ENCODE measurements at regions not wholly inside any gene's neighbourhood (a gene's known extent, or its start where the extent isn't known, plus 50 kb on each side); places are given as distances from the start of the nearest gene placed in this dataset.

DNA sequence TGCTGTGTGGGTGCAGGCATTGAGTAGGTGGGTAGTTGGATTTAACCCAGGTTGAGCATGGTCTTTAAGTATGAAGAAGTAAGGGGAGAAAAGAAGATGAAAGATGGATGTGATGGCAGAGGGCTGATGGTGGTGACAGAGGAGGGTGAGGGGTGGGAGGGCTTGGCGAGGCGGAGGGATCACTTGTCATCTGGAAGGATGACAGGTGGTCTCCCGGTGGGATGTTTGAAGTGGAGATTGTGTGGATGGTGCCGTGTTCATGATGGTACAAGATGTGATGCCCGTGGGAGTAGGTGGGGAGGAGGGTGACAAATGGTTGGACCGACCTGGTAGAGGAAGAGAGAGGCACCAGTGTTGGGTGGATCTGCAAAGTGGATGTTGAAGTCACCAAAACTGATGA lies 208.8 kb downstream of the RPLP1 start:
- TF ChIP-seq EZH2phosphoT487 (IDR thresholded peaks at IDR 0.05; ENCODE audit: borderline replicate concordance, low read depth, low read length) (no peak), CTCF (conservative IDR thresholded peaks at IDR 0.05; ENCODE audit: low read length) (no peak)
